ENCODE measurements at regions not wholly inside any gene's neighbourhood (a gene's known extent, or its start where the extent isn't known, plus 50 kb on each side); places are given as distances from the start of the nearest gene placed in this dataset.

GRCh38 chr18:71754246-71754645 lies 789.9 kb downstream of the CBLN2 start:
- DNase-seq (ENCODE audit: low spot score), result no peak

GRCh38 chr18:71743634-71744033 lies 800.5 kb downstream of the CBLN2 start:
- DNase-seq (ENCODE audit: low spot score), result no peak

- no peak for DNase-seq (ENCODE audit: low spot score)
Observed at GRCh38 chr18:71729611-71730010, 814.5 kb downstream of the CBLN2 start.

GRCh38 chr18:71727909-71728308 lies 816.2 kb downstream of the CBLN2 start:
- DNase-seq (ENCODE audit: low spot score), result no peak

GRCh38 chr18:71725256-71725655 lies 818.9 kb downstream of the CBLN2 start:
- no peak for DNase-seq (ENCODE audit: low spot score)

GRCh38 chr18:71707985-71708500 lies 836.1 kb downstream of the CBLN2 start:
- no peak for DNase-seq (ENCODE audit: low spot score)

- no peak for DNase-seq (ENCODE audit: low spot score)
Observed at GRCh38 chr18:71707400-71707799, 836.7 kb downstream of the CBLN2 start.

GRCh38 chr18:71689416-71690160 lies 854.6 kb downstream of the CBLN2 start:
- no peak for DNase-seq (ENCODE audit: low spot score)

- no peak for DNase-seq (ENCODE audit: low spot score)
Observed at GRCh38 chr18:71682591-71682990, 861.6 kb downstream of the CBLN2 start.

- DNase-seq (ENCODE audit: low spot score), result no peak
Observed at GRCh38 chr18:71678144-71678543, 866.0 kb downstream of the CBLN2 start.

GRCh38 chr18:71673954-71674353 lies 870.2 kb downstream of the CBLN2 start:
- DNase-seq (ENCODE audit: low spot score), result no peak

- DNase-seq (ENCODE audit: low spot score), result no peak
Observed at GRCh38 chr18:71673498-71673897, 870.6 kb downstream of the CBLN2 start.

- DNase-seq (ENCODE audit: low spot score), result no peak
Observed at GRCh38 chr18:71666481-71666880, 877.7 kb downstream of the CBLN2 start.

GRCh38 chr18:71665131-71665530 lies 879.0 kb downstream of the CBLN2 start:
- no peak for DNase-seq (ENCODE audit: low spot score)

GRCh38 chr18:71643822-71644221 lies 900.3 kb downstream of the CBLN2 start:
- no peak for DNase-seq (ENCODE audit: low spot score)

GRCh38 chr18:71630696-71631095 lies 913.4 kb downstream of the CBLN2 start:
- no peak for DNase-seq (ENCODE audit: low spot score)

- DNase-seq (ENCODE audit: low spot score), result no peak
Observed at GRCh38 chr18:71625556-71626090, 918.5 kb downstream of the CBLN2 start.

- no peak for DNase-seq (ENCODE audit: low spot score)
Observed at GRCh38 chr18:71598374-71598773, 945.8 kb downstream of the CBLN2 start.

- no peak for DNase-seq (ENCODE audit: low spot score)
Observed at GRCh38 chr18:71597219-71597618, 946.9 kb downstream of the CBLN2 start.

GRCh38 chr18:71583252-71583651 lies 960.9 kb downstream of the CBLN2 start:
- DNase-seq (ENCODE audit: low spot score), result no peak

GRCh38 chr18:71554686-71555085 lies 989.5 kb downstream of the CBLN2 start:
- no peak for DNase-seq (ENCODE audit: low spot score)

GRCh38 chr18:71541643-71542042 lies 1002.5 kb downstream of the CBLN2 start:
- no peak for DNase-seq (ENCODE audit: low spot score)

- DNase-seq (ENCODE audit: low spot score), result no peak
Observed at GRCh38 chr18:71529703-71530303, 1014.3 kb downstream of the CBLN2 start.
